GM06990 (cell line): ENCODE measurements at regions not wholly inside any gene's neighbourhood (a gene's known extent, or its start where the extent isn't known, plus 50 kb on each side); places are given as distances from the start of the nearest gene placed in this dataset.

Experiments used
- DNase-seq: peaks from one replicate; pipeline ENCODE4 v3.0.0-alpha.2; 2011; ENCODE audit not compliant: insufficient read length; ENCODE audit errors: extremely low read depth
- H3K27me3 ChIP-seq: replicated peaks from 2 replicates; pipeline ENCODE4 v1.6.0; 2011; ENCODE audit warnings: low read length; ENCODE audit not compliant: control insufficient read depth, insufficient read depth
- H3K36me3 ChIP-seq: 2 replicates; pipeline ENCODE4 v1.5.1; 2011; ENCODE audit warnings: low read length; ENCODE audit not compliant: control insufficient read depth, insufficient read depth
- H3K4me3 ChIP-seq: replicated peaks from 2 replicates; pipeline ENCODE4 v1.5.1; 2011; ENCODE audit warnings: low read depth, mild to moderate bottlenecking, control low read depth, low read length
- CTCF ChIP-seq: IDR thresholded peaks from 2 replicates; pipeline ENCODE4 v1.5.1; 2011; ENCODE audit warnings: low read length, control low read depth, mild to moderate bottlenecking, inconsistent platforms; ENCODE audit not compliant: insufficient read depth, poor library complexity, severe bottlenecking

GRCh38 chr17:54754560-54754959 is 146.1 kb upstream of the TOM1L1 start:
- Histone ChIP-seq H3K36me3 (no peaks in the 10 kb centered on the region), H3K27me3 (no peaks in the 10 kb centered on the region), H3K4me3 (no peak overlapping the region)
- TF ChIP-seq CTCF, result peak; percentile 70
- DNase-seq, result no peak

- Histone ChIP-seq H3K36me3 (no peaks in the 10 kb centered on the region), H3K4me3 (no peak overlapping the region), H3K27me3 (no peaks in the 10 kb centered on the region)
- no peak for DNase-seq
- TF ChIP-seq CTCF, result no peak
Measured at GRCh38 chr17:54760836-54761235, 139.8 kb upstream of the TOM1L1 start.

- Histone ChIP-seq H3K27me3 (no peaks in the 10 kb centered on the region), H3K4me3 (no peak overlapping the region), H3K36me3 (no peaks in the 10 kb centered on the region)
- no peak for TF ChIP-seq CTCF
- no peak for DNase-seq
Measured at GRCh38 chr17:54770836-54771235, 129.8 kb upstream of the TOM1L1 start.

GRCh38 chr17:54771409-54771915 is 129.2 kb upstream of the TOM1L1 start:
- H3K4me3 ChIP-seq, result no peak overlapping the region
- TF ChIP-seq CTCF, result no peak
- DNase-seq, result no peak
- H3K36me3 ChIP-seq, result no peaks in the 10 kb centered on the region
- no peaks in the 10 kb centered on the region for H3K27me3 ChIP-seq

GRCh38 chr17:54780238-54780637 is 120.4 kb upstream of the TOM1L1 start:
- Histone ChIP-seq H3K36me3 (no peaks in the 10 kb centered on the region), H3K4me3 (no peak overlapping the region), H3K27me3 (no peaks in the 10 kb centered on the region)
- TF ChIP-seq CTCF, result no peak
- no peak for DNase-seq

- Histone ChIP-seq H3K4me3 (no peak overlapping the region), H3K36me3 (no peaks in the 10 kb centered on the region), H3K27me3 (no peaks in the 10 kb centered on the region)
- no peak for TF ChIP-seq CTCF
- DNase-seq, result no peak
Measured at GRCh38 chr17:54781389-54781788, 119.3 kb upstream of the TOM1L1 start.
